ENCODE measurements at regions not wholly inside any gene's neighbourhood (a gene's known extent, or its start where the extent isn't known, plus 50 kb on each side); places are given as distances from the start of the nearest gene placed in this dataset.

DNA sequence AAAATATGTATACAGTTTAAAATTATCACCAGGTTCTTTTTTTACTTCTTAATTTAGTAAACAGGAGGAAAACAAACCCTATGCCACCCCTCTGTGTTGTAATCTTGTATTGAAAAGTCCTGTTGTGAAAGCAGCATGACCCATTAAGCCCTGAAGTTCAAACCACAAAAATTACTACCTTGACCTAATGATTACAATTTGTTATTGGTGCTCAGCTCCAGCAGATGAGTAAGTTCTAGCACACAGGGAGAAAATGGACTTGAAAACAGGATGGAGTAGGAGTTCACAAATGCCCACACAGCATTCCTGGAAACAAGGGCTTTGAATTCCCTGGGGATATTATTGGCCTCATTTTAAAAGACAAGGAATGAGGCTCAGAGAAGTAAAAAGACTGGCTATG, 505.8 kb upstream of the ERCC4 start:
- DNase-seq (ENCODE audit: low spot score): no peak
- Mint-ChIP-seq H3K4me1 (ENCODE audit: low read depth) (no peaks in the 10 kb centered on the region), H3K36me3 (ENCODE audit: low read depth) (no peaks in the 10 kb centered on the region), H3K9me3 (ENCODE audit: low read depth) (peaks cover 8% of the 10 kb centered on the region), H3K27ac (ENCODE audit: unreplicated experiment) (no peak overlapping the region), H3K4me3 (ENCODE audit: unreplicated experiment) (no peak overlapping the region), H3K27me3 (ENCODE audit: low read depth) (no peaks in the 10 kb centered on the region)
- TF ChIP-seq, protein P1, sequence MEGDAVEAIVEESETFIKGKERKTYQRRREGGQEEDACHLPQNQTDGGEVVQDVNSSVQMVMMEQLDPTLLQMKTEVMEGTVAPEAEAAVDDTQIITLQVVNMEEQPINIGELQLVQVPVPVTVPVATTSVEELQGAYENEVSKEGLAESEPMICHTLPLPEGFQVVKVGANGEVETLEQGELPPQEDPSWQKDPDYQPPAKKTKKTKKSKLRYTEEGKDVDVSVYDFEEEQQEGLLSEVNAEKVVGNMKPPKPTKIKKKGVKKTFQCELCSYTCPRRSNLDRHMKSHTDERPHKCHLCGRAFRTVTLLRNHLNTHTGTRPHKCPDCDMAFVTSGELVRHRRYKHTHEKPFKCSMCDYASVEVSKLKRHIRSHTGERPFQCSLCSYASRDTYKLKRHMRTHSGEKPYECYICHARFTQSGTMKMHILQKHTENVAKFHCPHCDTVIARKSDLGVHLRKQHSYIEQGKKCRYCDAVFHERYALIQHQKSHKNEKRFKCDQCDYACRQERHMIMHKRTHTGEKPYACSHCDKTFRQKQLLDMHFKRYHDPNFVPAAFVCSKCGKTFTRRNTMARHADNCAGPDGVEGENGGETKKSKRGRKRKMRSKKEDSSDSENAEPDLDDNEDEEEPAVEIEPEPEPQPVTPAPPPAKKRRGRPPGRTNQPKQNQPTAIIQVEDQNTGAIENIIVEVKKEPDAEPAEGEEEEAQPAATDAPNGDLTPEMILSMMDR (IDR thresholded peaks at IDR 0.05): no peak

DNA sequence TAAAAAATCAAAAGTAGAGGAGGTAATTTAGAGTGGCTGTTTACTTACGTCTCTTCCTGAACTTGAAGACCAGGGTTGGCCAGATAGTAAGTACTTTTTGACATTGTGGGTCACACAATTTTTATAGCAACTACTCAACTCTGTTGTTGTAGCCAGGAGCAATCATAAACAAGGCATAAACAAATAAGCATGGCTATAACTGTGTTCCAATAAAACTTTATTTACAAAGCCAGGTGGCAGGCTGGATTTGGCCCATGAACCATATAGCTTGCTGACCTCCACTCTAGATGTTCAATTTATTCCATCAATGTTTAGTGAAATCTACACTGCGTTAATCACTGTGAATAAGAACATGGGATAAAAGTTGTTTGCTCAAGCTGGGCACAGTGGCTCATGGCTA, 500.4 kb upstream of the ERCC4 start:
- H3K9me3 Mint-ChIP-seq (ENCODE audit: low read depth): peaks cover 6% of the 10 kb centered on the region
- no peaks in the 10 kb centered on the region for H3K27me3 Mint-ChIP-seq (ENCODE audit: low read depth)
- DNase-seq (ENCODE audit: low spot score): no peak
- H3K4me1 Mint-ChIP-seq (ENCODE audit: low read depth): peaks cover 4% of the 10 kb centered on the region
- TF ChIP-seq, protein P1 (IDR thresholded peaks at IDR 0.05): no peak
- no peak overlapping the region for H3K4me3 Mint-ChIP-seq (ENCODE audit: unreplicated experiment)
- no peaks in the 10 kb centered on the region for H3K36me3 Mint-ChIP-seq (ENCODE audit: low read depth)
- no peak overlapping the region for H3K27ac Mint-ChIP-seq (ENCODE audit: unreplicated experiment)

DNA sequence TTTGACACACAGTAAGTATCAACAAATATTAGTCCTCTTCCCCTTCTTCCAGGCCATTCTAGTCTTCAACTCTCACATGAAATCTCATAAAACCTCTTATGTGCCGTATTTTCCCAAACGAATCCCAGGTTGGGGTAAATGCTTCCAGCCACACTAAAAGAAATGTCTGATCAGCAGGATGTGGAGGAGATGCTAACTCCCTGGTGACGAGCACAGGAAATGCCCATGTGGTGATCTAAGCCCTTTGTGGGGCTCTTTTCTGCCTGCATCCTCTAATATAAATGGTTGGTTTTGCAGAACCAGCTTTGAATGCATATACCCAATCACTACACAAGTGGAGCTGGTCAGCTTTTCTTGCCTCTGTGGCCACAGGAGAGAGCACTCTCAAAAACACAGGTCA, 498.2 kb upstream of the ERCC4 start:
- Mint-ChIP-seq H3K36me3 (ENCODE audit: low read depth) (no peaks in the 10 kb centered on the region), H3K9me3 (ENCODE audit: low read depth) (peaks cover 8% of the 10 kb centered on the region), H3K27ac (ENCODE audit: unreplicated experiment) (peak overlapping the region; percentile 28), H3K27me3 (ENCODE audit: low read depth) (no peaks in the 10 kb centered on the region), H3K4me1 (ENCODE audit: low read depth) (peaks cover 4% of the 10 kb centered on the region), H3K4me3 (ENCODE audit: unreplicated experiment) (no peak overlapping the region)
- TF ChIP-seq, protein P1 (IDR thresholded peaks at IDR 0.05): no peak
- DNase-seq (ENCODE audit: low spot score): no peak

DNA sequence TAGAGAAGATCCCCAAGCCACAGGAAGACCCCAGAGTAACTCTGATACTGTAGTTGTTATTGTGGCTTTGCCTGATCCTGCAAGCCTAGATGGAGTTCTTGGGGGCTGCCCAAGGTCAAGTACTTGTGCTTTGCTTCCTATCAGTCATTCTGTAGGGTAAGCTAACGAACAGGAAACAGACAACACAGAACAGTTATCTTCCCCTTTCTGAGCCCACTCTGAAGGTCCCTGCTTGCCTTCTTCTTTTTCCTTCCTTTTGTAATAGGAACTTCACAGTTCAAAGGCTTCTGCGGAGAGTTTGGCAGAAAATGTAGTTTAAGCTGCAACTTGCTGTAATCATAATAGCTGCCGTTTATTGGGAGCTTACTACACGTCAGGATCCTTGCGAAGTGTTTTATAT, 494.1 kb upstream of the ERCC4 start:
- H3K9me3 Mint-ChIP-seq (ENCODE audit: low read depth): peaks cover 11% of the 10 kb centered on the region
- TF ChIP-seq, protein P1 (IDR thresholded peaks at IDR 0.05): no peak
- DNase-seq (ENCODE audit: low spot score): no peak
- no peaks in the 10 kb centered on the region for H3K36me3 Mint-ChIP-seq (ENCODE audit: low read depth)
- H3K4me1 Mint-ChIP-seq (ENCODE audit: low read depth): peaks cover 11% of the 10 kb centered on the region
- no peak overlapping the region for H3K4me3 Mint-ChIP-seq (ENCODE audit: unreplicated experiment)
- no peak overlapping the region for H3K27ac Mint-ChIP-seq (ENCODE audit: unreplicated experiment)
- no peaks in the 10 kb centered on the region for H3K27me3 Mint-ChIP-seq (ENCODE audit: low read depth)

DNA sequence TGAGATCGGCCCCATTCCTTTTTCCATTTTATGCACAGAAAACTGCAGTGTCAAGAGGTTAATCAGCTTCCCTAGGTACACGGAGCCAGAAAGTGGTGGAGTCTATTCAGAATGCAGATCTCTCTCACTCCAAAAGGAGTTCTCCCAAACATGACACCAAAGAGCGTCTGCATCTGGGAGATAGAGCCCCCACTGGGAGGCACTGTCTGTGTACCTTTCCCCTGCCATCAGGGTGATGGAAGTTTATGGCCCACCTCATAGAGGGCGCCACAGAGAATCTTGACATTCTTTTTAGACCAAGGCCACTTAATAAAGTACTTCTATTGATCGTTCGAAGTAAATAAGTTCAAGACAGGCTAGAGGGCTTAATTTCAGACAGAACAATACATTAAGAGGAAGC, 493.7 kb upstream of the ERCC4 start:
- DNase-seq (ENCODE audit: low spot score): no peak
- no peak overlapping the region for H3K27ac Mint-ChIP-seq (ENCODE audit: unreplicated experiment)
- TF ChIP-seq, protein P1 (IDR thresholded peaks at IDR 0.05): no peak
- no peak overlapping the region for H3K4me3 Mint-ChIP-seq (ENCODE audit: unreplicated experiment)
- H3K36me3 Mint-ChIP-seq (ENCODE audit: low read depth): no peaks in the 10 kb centered on the region
- peaks cover 11% of the 10 kb centered on the region for H3K4me1 Mint-ChIP-seq (ENCODE audit: low read depth)
- H3K27me3 Mint-ChIP-seq (ENCODE audit: low read depth): no peaks in the 10 kb centered on the region
- H3K9me3 Mint-ChIP-seq (ENCODE audit: low read depth): peaks cover 11% of the 10 kb centered on the region
